Islet precursor cell (in vitro differentiated cells): ENCODE measurements at regions not wholly inside any gene's neighbourhood (a gene's known extent, or its start where the extent isn't known, plus 50 kb on each side); places are given as distances from the start of the nearest gene placed in this dataset.

Source experiments
- DNase-seq: peaks from one replicate; pipeline ENCODE4 v3.0.0-alpha.2; 2018

- no peak for DNase-seq
Observed at GRCh38 chr7:25966469-25966868, 185.5 kb upstream of the NFE2L3 start.

GRCh38 chr7:25967278-25968204 is 184.5 kb upstream of the NFE2L3 start:
- DNase-seq: peak; percentile 71

- no peak for DNase-seq
Observed at GRCh38 chr7:25968205-25968993, 183.6 kb upstream of the NFE2L3 start.

- no peak for DNase-seq
Observed at GRCh38 chr7:25970356-25970755, 181.6 kb upstream of the NFE2L3 start.

GRCh38 chr7:25970911-25971310 is 181.1 kb upstream of the NFE2L3 start:
- DNase-seq: no peak

GRCh38 chr7:25976630-25977029 is 175.4 kb upstream of the NFE2L3 start:
- no peak for DNase-seq

GRCh38 chr7:25978466-25978865 is 173.5 kb upstream of the NFE2L3 start:
- DNase-seq: no peak

- no peak for DNase-seq
Observed at GRCh38 chr7:25979605-25980004, 172.4 kb upstream of the NFE2L3 start.

GRCh38 chr7:25982684-25983083 is 169.3 kb upstream of the NFE2L3 start:
- DNase-seq: no peak

- DNase-seq: peak; percentile 82
Observed at GRCh38 chr7:25985196-25985595, 166.8 kb upstream of the NFE2L3 start.

- DNase-seq: no peak
Observed at GRCh38 chr7:25988640-25989039, 163.4 kb upstream of the NFE2L3 start.

- DNase-seq: no peak
Observed at GRCh38 chr7:25989140-25989705, 162.8 kb upstream of the NFE2L3 start.

- DNase-seq: no peak
Observed at GRCh38 chr7:25994433-25994994, 157.5 kb upstream of the NFE2L3 start.

GRCh38 chr7:25995216-25995615 is 156.8 kb upstream of the NFE2L3 start:
- DNase-seq: no peak

GRCh38 chr7:25996006-25996408 is 156.0 kb upstream of the NFE2L3 start:
- no peak for DNase-seq

- DNase-seq: no peak
Observed at GRCh38 chr7:25998499-25998898, 153.5 kb upstream of the NFE2L3 start.

- no peak for DNase-seq
Observed at GRCh38 chr7:26000841-26001240, 151.2 kb upstream of the NFE2L3 start.

GRCh38 chr7:26001662-26002244 is 150.2 kb upstream of the NFE2L3 start:
- no peak for DNase-seq

- DNase-seq: no peak
Observed at GRCh38 chr7:26005683-26006410, 146.2 kb upstream of the NFE2L3 start.

- no peak for DNase-seq
Observed at GRCh38 chr7:26006426-26006825, 145.6 kb upstream of the NFE2L3 start.

GRCh38 chr7:26007510-26007909 is 144.5 kb upstream of the NFE2L3 start:
- DNase-seq: no peak

- DNase-seq: no peak
Observed at GRCh38 chr7:26008428-26008827, 143.6 kb upstream of the NFE2L3 start.
